ENCODE measurements at regions not wholly inside any gene's neighbourhood (a gene's known extent, or its start where the extent isn't known, plus 50 kb on each side); places are given as distances from the start of the nearest gene placed in this dataset.

DNA sequence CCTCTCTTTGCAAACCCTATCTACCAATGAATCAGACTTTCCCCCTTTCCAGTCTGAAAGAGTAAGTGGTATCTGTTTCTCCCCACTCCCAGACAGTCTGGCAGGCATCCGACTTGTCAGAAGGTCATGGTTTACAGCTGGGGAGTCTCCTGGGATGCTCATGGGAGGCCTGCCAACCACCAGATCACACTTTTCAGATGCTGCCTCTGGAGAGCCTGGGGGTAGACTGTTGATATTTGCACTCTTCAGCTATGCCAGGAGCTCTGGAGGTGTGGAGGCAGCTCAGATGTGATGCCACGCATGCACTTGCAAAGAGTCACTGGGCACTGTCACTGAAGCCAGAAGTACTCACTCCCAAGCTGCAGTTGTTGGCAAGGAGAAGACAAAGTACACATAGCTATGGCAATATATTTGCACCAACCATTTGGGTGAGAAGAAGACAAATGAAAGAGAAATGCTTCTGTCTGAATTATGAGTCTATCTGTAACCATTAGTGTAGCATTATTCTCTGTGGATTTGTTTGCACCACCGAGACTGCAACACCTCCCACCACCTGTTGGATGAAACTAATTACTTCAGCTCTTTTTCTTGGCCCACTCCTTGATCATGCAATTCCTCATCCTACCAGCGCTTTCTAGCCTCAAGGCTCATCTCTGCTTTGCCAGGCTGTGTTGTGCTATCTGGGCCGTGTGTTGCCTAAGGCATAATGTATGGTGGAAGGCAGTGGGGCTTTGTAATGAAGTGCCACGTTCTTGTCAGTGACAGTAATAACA lies 133.0 kb upstream of the SPAG17 start:
- no peaks in the 10 kb centered on the region for H3K9me3 ChIP-seq (ENCODE audit: control insufficient read depth, insufficient read depth, low read length)
- no peak overlapping the region for H3K27ac ChIP-seq (ENCODE audit: low read depth, low read length)
- H3F3A ChIP-seq (ENCODE audit: control insufficient read depth, insufficient read depth): no peaks in the 10 kb centered on the region
- no peaks in the 10 kb centered on the region for H3K36me3 ChIP-seq (ENCODE audit: control insufficient read depth, low read length)
- H3K4me2 ChIP-seq (ENCODE audit: low read length): no peak overlapping the region
- H3K79me2 ChIP-seq (ENCODE audit: control insufficient read depth, low read length): no peaks in the 10 kb centered on the region
- no peak overlapping the region for H3K4me3 ChIP-seq (ENCODE audit: low read length)
- no peaks in the 10 kb centered on the region for H3K9me2 ChIP-seq (replicated peaks; ENCODE audit: control insufficient read depth, low read length)
- no peaks in the 10 kb centered on the region for H3K4me1 ChIP-seq (ENCODE audit: control insufficient read depth, low read length)
- H3K27me3 ChIP-seq (ENCODE audit: control insufficient read depth, low read length): no peaks in the 10 kb centered on the region
- TF ChIP-seq EZH2phosphoT487 (IDR thresholded peaks at IDR 0.05; ENCODE audit: borderline replicate concordance, low read length) (no peak), CTCF (IDR thresholded peaks at IDR 0.05; ENCODE audit: low read depth, low read length, poor library complexity, severe bottlenecking) (no peak)
- H4K20me1 ChIP-seq (ENCODE audit: control insufficient read depth, insufficient read depth, low read depth, low read length): no peaks in the 10 kb centered on the region

DNA sequence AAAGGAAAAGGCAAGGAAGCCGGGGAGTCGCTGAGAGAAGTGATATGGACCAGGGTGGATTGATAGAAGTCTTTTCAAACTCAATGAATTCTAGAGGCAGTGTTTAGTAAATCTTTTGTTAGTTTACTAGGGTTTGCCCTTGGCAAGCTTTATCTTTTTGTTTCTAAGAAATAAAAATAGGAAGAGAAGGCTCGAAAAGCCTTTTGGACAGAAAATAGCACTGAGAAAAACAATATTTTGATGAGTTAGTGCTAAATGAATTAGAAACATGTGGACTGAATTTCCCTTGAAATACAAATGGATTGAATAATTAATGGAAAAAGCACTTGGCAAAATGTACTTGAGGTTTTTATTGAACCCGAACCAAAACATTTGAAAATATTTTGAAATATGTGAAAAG lies 121.8 kb upstream of the SPAG17 start:
- Histone ChIP-seq H3K4me3 (ENCODE audit: low read length) (no peak overlapping the region), H3K27me3 (ENCODE audit: control insufficient read depth, low read length) (no peaks in the 10 kb centered on the region), H4K20me1 (ENCODE audit: control insufficient read depth, insufficient read depth, low read depth, low read length) (no peaks in the 10 kb centered on the region), H3K79me2 (ENCODE audit: control insufficient read depth, low read length) (no peaks in the 10 kb centered on the region), H3K36me3 (ENCODE audit: control insufficient read depth, low read length) (no peaks in the 10 kb centered on the region), H3K4me2 (ENCODE audit: low read length) (no peak overlapping the region), H3K9me2 (replicated peaks; ENCODE audit: control insufficient read depth, low read length) (no peaks in the 10 kb centered on the region), H3K4me1 (ENCODE audit: control insufficient read depth, low read length) (no peaks in the 10 kb centered on the region), H3F3A (ENCODE audit: control insufficient read depth, insufficient read depth) (no peaks in the 10 kb centered on the region), H3K9me3 (ENCODE audit: control insufficient read depth, insufficient read depth, low read length) (no peaks in the 10 kb centered on the region), H3K27ac (ENCODE audit: low read depth, low read length) (no peak overlapping the region)
- TF ChIP-seq CTCF (IDR thresholded peaks at IDR 0.05; ENCODE audit: low read depth, low read length, poor library complexity, severe bottlenecking) (no peak), EZH2phosphoT487 (IDR thresholded peaks at IDR 0.05; ENCODE audit: borderline replicate concordance, low read length) (no peak)

- Histone ChIP-seq H3K4me3 (ENCODE audit: low read length) (no peak overlapping the region), H3K4me2 (ENCODE audit: low read length) (no peak overlapping the region), H3F3A (ENCODE audit: control insufficient read depth, insufficient read depth) (no peaks in the 10 kb centered on the region), H3K9me2 (replicated peaks; ENCODE audit: control insufficient read depth, low read length) (no peaks in the 10 kb centered on the region), H3K27ac (ENCODE audit: low read depth, low read length) (no peak overlapping the region), H3K36me3 (ENCODE audit: control insufficient read depth, low read length) (no peaks in the 10 kb centered on the region), H3K79me2 (ENCODE audit: control insufficient read depth, low read length) (no peaks in the 10 kb centered on the region), H3K4me1 (ENCODE audit: control insufficient read depth, low read length) (no peaks in the 10 kb centered on the region), H3K27me3 (ENCODE audit: control insufficient read depth, low read length) (no peaks in the 10 kb centered on the region), H3K9me3 (ENCODE audit: control insufficient read depth, insufficient read depth, low read length) (no peaks in the 10 kb centered on the region), H4K20me1 (ENCODE audit: control insufficient read depth, insufficient read depth, low read depth, low read length) (no peaks in the 10 kb centered on the region)
- TF ChIP-seq EZH2phosphoT487 (IDR thresholded peaks at IDR 0.05; ENCODE audit: borderline replicate concordance, low read length) (no peak), CTCF (IDR thresholded peaks at IDR 0.05; ENCODE audit: low read depth, low read length, poor library complexity, severe bottlenecking) (no peak)
These were observed 119.8 kb upstream of the SPAG17 start for GRCh38 chr1:118304722-118305359.
